ENCODE measurements at regions not wholly inside any gene's neighbourhood (a gene's known extent, or its start where the extent isn't known, plus 50 kb on each side); places are given as distances from the start of the nearest gene placed in this dataset.

DNA sequence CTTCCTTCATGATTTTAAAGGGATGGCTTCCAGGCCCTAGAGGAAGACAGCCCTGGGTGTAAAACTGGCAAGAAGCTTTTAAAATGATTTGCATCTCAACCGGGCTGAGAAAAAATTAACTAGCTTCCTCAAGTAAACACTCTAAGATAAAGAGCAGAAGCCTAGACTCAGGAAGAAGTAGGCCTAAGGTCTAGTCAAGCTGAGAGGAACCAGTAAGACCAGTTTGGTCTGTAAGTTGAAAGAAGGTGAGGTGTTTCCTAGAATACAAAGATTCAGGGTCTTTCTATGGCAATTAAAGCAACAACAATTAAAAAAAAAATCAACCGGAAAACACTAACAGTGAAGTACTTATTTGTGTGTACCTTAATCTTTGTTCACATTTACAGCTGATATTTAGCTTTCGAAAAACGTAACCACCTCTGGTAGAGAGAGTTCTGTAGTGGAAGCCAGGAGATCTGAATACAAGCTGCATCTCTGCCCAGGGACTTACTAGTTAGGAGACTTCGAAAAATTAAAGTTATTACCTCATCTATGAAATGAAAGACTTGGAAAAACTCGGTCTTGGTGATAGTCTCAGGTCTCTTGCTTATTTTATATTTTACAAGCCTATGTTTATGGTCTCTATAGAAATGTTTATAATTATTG is 75.7 kb downstream of the TUSC1 start:
- TF ChIP-seq POLR2A (IDR thresholded peaks at IDR 0.05) (no peak), CTCF (IDR thresholded peaks at IDR 0.05) (no peak), POLR2AphosphoS5 (IDR thresholded peaks at IDR 0.05) (no peak), EP300 (IDR thresholded peaks at IDR 0.05) (no peak)
